HepG2 (cell line): ENCODE measurements at regions not wholly inside any gene's neighbourhood (a gene's known extent, or its start where the extent isn't known, plus 50 kb on each side); places are given as distances from the start of the nearest gene placed in this dataset.

Experiments used
- ATAC-seq: fragments of 200-7000 bp; cut with Tn5 transposase; 3 replicates; pipeline ENCODE4 v1.9.1; 2020; ENCODE audit warnings: mild to moderate bottlenecking, moderate library complexity
- BruUV-seq: library from RNA; stranded (reverse); fragments of 400-500 nt; replicated peaks from 2 replicates; lab custom pipeline; 2021; lab: Mats Ljungman, UMichigan
- CTCF ChIA-PET: fragments of 300-600 bp; formaldehyde crosslinking; extraction: SDS; loops from one replicate; lab custom pipeline; 2021; ENCODE audit warnings: low total read pairs, inconsistent platforms, low intra/inter-chr PET ratio; lab: Yijun Ruan, JAX
- POLR2A ChIA-PET: fragments of 350-600 bp; sonication (Branson Sonifier 250); formaldehyde crosslinking; loops from one replicate; lab custom pipeline; 2020; ENCODE audit warnings: antibody characterized with exemption, inconsistent platforms; lab: Yijun Ruan, JAX
- DNase-seq: peaks from one replicate; pipeline ENCODE4 v3.0.0-alpha.2; 2015; ENCODE audit warnings: low spot score
- FAIRE-seq: peaks from 3 replicates; lab custom pipeline; 2011; peaks lifted over from hg19 to GRCh38; lab: Jason Lieb, UNC
- H2AFZ ChIP-seq: one replicate; pipeline ENCODE4 v1.6.1; 2011; ENCODE audit warnings: low read length, inconsistent platforms
- H3K27ac ChIP-seq: fragments of 300-600 bp; 3 replicates; pipeline ENCODE4 v1.8.0; 2011; ENCODE audit warnings: mixed run types, mild to moderate bottlenecking, mixed read lengths, low read length, inconsistent platforms; ENCODE audit not compliant: insufficient read depth; ENCODE audit errors: extremely low read length
- H3K27me3 ChIP-seq, 2 experiments: fragments of 200-600 bp in 1 of 2; 2 replicates in 1 of 2; 3 replicates in 1 of 2; pipeline versions ENCODE4 v1.6.0 to v1.8.0; 2011; ENCODE audit warnings: low read length in 2 of 2, mild to moderate bottlenecking in 2 of 2, moderate library complexity in 2 of 2, inconsistent platforms in 1 of 2; ENCODE audit not compliant: insufficient read depth in 2 of 2, control insufficient read depth in 1 of 2
- H3K36me3 ChIP-seq, 2 experiments: fragments of 200-600 bp in 1 of 2; replicated peaks in 1 of 2; 2 replicates in 1 of 2; 3 replicates in 1 of 2; pipeline versions ENCODE4 v1.5.1 to v1.8.0; 2011; ENCODE audit warnings: low read length in 2 of 2, inconsistent platforms in 1 of 2; ENCODE audit not compliant: insufficient read depth in 2 of 2, control insufficient read depth in 1 of 2
- H3K4me1 ChIP-seq: 2 replicates; pipeline ENCODE4 v1.5.1; 2012; ENCODE audit warnings: low read length, inconsistent platforms; ENCODE audit not compliant: insufficient read depth
- H3K4me2 ChIP-seq: 2 replicates; pipeline ENCODE4 v1.6.0; 2011; ENCODE audit warnings: low read depth, low read length, inconsistent platforms
- H3K4me3 ChIP-seq, 3 experiments: fragments of 200-600 bp in 1 of 3; sonication (generic), shearing (Covaris generic) in 1 of 3; replicated peaks in 1 of 3; 2 replicates each; pipeline ENCODE4 v1.5.1; 2011 to 2016; ENCODE audit warnings: low read length in 3 of 3, inconsistent platforms in 2 of 3, low read depth in 2 of 3, mild to moderate bottlenecking in 2 of 3, control low read depth in 1 of 3, mixed read lengths in 1 of 3; ENCODE audit not compliant: insufficient read depth in 1 of 3
- H3K79me2 ChIP-seq: one replicate; pipeline ENCODE4 v1.6.1; 2011; ENCODE audit warnings: low read length, inconsistent platforms; ENCODE audit not compliant: insufficient read depth
- H3K9ac ChIP-seq: 2 replicates; pipeline ENCODE4 v1.6.0; 2011; ENCODE audit warnings: mild to moderate bottlenecking, low read depth, low read length, inconsistent platforms; ENCODE audit not compliant: insufficient read depth
- H3K9me3 ChIP-seq: 2 replicates; pipeline ENCODE4 v1.5.1; 2012; ENCODE audit warnings: mild to moderate bottlenecking, low read length
- H4K20me1 ChIP-seq: 2 replicates; pipeline ENCODE4 v1.6.0; 2011; ENCODE audit warnings: inconsistent platforms, mild to moderate bottlenecking, low read length, moderate library complexity; ENCODE audit not compliant: insufficient read depth
- GATA4 ChIP-seq: sonication (generic); IDR thresholded peaks from 2 replicates; pipeline ENCODE4 v1.6.1; 2016; ENCODE audit warnings: antibody characterized with exemption, low read depth, borderline replicate concordance
- NONO ChIP-seq, 2 experiments: fragments of 450-650 bp in 1 of 2; sonication (generic) in 1 of 2; formaldehyde crosslinking in 1 of 2; IDR thresholded peaks in 1 of 2; conservative IDR thresholded peaks in 1 of 2; 2 replicates each; pipeline versions ENCODE4 v1.6.1 to v1.8.0; 2017 to 2022; ENCODE audit warnings: mild to moderate bottlenecking in 1 of 2, missing genetic modification reagents in 1 of 2, moderate library complexity in 1 of 2
- NPAS2 ChIP-seq: sonication (generic); formaldehyde crosslinking; IDR thresholded peaks from 2 replicates; pipeline ENCODE4 v1.8.0; 2022; ENCODE audit warnings: mild to moderate bottlenecking, missing genetic modification reagents, borderline replicate concordance
- SIX1 ChIP-seq: sonication (generic); formaldehyde crosslinking; IDR thresholded peaks from 2 replicates; pipeline ENCODE4 v1.4.0; 2020; ENCODE audit warnings: missing genetic modification reagents, borderline replicate concordance
- YEATS4 ChIP-seq: sonication (generic); formaldehyde crosslinking; IDR thresholded peaks from 2 replicates; pipeline ENCODE4 v1.4.0; 2020; ENCODE audit warnings: missing genetic modification reagents, borderline replicate concordance
- ZKSCAN5 ChIP-seq: sonication (generic); formaldehyde crosslinking; IDR thresholded peaks from 2 replicates; pipeline ENCODE4 v1.5.1; 2020; ENCODE audit warnings: mild to moderate bottlenecking, missing genetic modification reagents
- ZNF142 ChIP-seq: sonication (generic); formaldehyde crosslinking; IDR thresholded peaks from 2 replicates; pipeline ENCODE4 v1.4.0; 2020; ENCODE audit warnings: missing genetic modification reagents
- ZNF333 ChIP-seq: sonication (generic); formaldehyde crosslinking; IDR thresholded peaks from 2 replicates; pipeline ENCODE4 v1.4.0; 2020; ENCODE audit warnings: mild to moderate bottlenecking, missing genetic modification reagents, borderline replicate concordance
- ZNF562 ChIP-seq: sonication (generic); formaldehyde crosslinking; IDR thresholded peaks from 2 replicates; pipeline ENCODE4 v1.8.0; 2022; ENCODE audit warnings: missing genetic modification reagents, borderline replicate concordance
- ZNF619 ChIP-seq: sonication (generic); formaldehyde crosslinking; IDR thresholded peaks from 2 replicates; pipeline ENCODE4 v1.4.0; 2020; ENCODE audit warnings: mild to moderate bottlenecking, missing genetic modification reagents
- WGBS: methylation state at CpG from one replicate; pipeline ENCODE4 v1.1.6; 2017; ENCODE audit warnings: low lambda C conversion rate; 5-methylcytosine and 5-hydroxymethylcytosine counted together
- in situ Hi-C: cut with HindIII; loops from 2 replicates; pipeline ENCODE4 v1.10.0; 2017; ENCODE audit warnings: low pct_unique_long_range_greater_than_20kb; ENCODE audit not compliant: extremely low pct_ligation_motif_present
- intact Hi-C: fragments of 100-400 bp; cut with micrococcal nuclease; formaldehyde crosslinking; loops from one replicate; pipeline ENCODE4 v1.10.0; 2022; ENCODE audit not compliant: unreplicated experiment

GRCh38 chr15:26438316-26438715 is 334.6 kb downstream of the GABRB3 start:
- POLR2A ChIA-PET = no interaction called here

More at GRCh38 chr15:26438316-26438715, 334.6 kb downstream of the GABRB3 start:
- CTCF ChIA-PET = no interaction called here
- 0% methylated on average over 4 of the region's 4 CpGs for WGBS
- no peak overlapping the region for H3K27ac ChIP-seq
- H3K79me2 ChIP-seq = no peaks in the 10 kb centered on the region
- intact Hi-C loops = no loop called here
- no peak overlapping the region for H3K4me2 ChIP-seq
- TF ChIP-seq ZKSCAN5 (CRISPR knock-in tag) (no peak), ZNF142 (CRISPR knock-in tag) (no peak), SIX1 (CRISPR knock-in tag) (no peak), YEATS4 (CRISPR knock-in tag) (no peak), NONO (IDR thresholded peaks at IDR 0.05) (no peak), NONO (CRISPR knock-in tag; conservative IDR thresholded peaks at IDR 0.05) (no peak), NPAS2 (CRISPR knock-in tag) (no peak), ZNF562 (CRISPR knock-in tag) (no peak), ZNF619 (CRISPR knock-in tag) (no peak), GATA4 (no peak), ZNF333 (no peak)
- no peak overlapping the region for H2AFZ ChIP-seq
- no peaks in the 10 kb centered on the region for H3K4me1 ChIP-seq
- ATAC-seq (no peak), FAIRE-seq (no peak), DNase-seq (no peak)
- H3K36me3 ChIP-seq = no peaks in the 10 kb centered on the region
- BruUV-seq = no TSS peak
- no peaks in the 10 kb centered on the region for H3K27me3 ChIP-seq
- in situ Hi-C loops = no loop called here
- H3K9ac ChIP-seq = no peak overlapping the region
- no peaks in the 10 kb centered on the region for H4K20me1 ChIP-seq
- peaks cover 98% of the 10 kb centered on the region for H3K9me3 ChIP-seq
- no peak overlapping the region for H3K4me3 ChIP-seq
